Large intestine (tissue), 3 donors: ENCODE measurements at regions not wholly inside any gene's neighbourhood (a gene's known extent, or its start where the extent isn't known, plus 50 kb on each side); places are given as distances from the start of the nearest gene placed in this dataset.

Experiments used
- DNase-seq, 2 donors: peaks; one replicate each; pipeline versions ENCODE4 v3.0.0 to v3.0.0-alpha.2; 2013
- H3K27ac ChIP-seq: one replicate; pipeline ENCODE4 v1.5.1; 2013; ENCODE audit warnings: low read length
- H3K27me3 ChIP-seq: 2 replicates; pipeline ENCODE4 v1.6.1; 2013; ENCODE audit warnings: low read length; ENCODE audit not compliant: control insufficient read depth, insufficient read depth
- H3K36me3 ChIP-seq: 2 replicates; pipeline ENCODE4 v1.6.1; 2013; ENCODE audit warnings: low read length; ENCODE audit not compliant: control insufficient read depth, insufficient read depth
- H3K4me1 ChIP-seq: one replicate; pipeline ENCODE4 v1.6.1; 2013; ENCODE audit warnings: low read length; ENCODE audit not compliant: control insufficient read depth, insufficient read depth
- H3K4me3 ChIP-seq: one replicate; pipeline ENCODE4 v1.5.1; 2013; ENCODE audit warnings: low read length
- H3K9me3 ChIP-seq: one replicate; pipeline ENCODE4 v1.6.1; 2013; ENCODE audit warnings: mild to moderate bottlenecking, low read depth, low read length, moderate library complexity; ENCODE audit not compliant: control insufficient read depth
- WGBS: methylation state at CpG from one replicate; pipeline ENCODE4 v1.1.5; 2013; ENCODE audit warnings: low lambda C conversion rate; ENCODE audit not compliant: insufficient coverage; 5-methylcytosine and 5-hydroxymethylcytosine counted together

DNA sequence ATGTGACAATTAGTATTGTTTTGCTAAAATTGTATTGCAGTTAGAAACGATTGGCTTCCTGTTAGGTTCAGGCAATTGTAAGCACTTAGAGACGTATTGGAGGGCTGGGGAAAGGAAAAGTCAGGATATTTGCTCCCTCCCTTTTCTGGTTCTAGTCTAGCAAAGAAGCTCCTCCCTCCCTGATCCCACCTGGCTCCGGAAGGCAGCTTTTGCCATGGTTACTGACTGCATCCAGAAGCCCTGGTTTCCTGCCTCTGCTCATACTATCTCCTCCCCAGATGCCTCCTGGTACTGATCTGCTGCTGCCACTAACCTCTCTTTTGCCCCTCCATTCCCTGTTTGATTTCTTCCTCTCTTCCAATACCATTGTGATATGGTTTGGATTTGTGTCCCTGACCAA, 275.9 kb downstream of the MREG start:
- H3K9me3 ChIP-seq = no peaks in the 10 kb centered on the region
- 80% methylated on average over 1 of the region's 3 CpGs for WGBS

DNA sequence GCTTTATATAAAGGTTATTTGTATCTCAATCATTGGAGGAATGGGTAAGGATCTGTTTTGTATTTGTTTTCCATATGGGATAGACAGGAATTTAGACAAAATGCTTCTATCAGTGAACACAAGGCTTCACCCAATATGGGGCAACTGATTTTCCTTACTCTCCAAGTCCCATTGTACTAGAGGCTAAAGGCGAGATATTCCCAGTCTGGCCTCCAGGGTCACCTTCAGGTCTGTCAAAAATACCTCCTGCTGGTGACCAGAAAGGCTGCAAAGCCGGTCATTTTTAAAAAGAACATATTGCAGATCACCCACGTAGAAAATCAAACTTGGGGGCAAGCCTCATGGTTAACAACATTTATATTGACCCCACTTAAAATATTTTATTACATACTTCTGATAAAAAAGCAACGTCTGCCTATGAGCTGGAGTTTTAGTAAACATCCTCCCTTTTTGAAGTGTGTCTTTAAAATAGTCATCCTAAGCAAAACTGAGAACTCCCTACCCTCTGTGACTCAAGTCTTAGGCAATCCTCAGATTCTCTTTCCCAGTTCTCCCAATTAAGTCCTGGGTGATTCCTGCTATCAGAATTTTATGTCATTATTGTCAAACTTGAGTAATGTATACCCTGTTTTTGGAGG, 276.6 kb downstream of the MREG start:
- no peak for DNase-seq
- no peaks in the 10 kb centered on the region for H3K4me1 ChIP-seq
- no peak overlapping the region for H3K27ac ChIP-seq
- H3K36me3 ChIP-seq = no peaks in the 10 kb centered on the region
- H3K9me3 ChIP-seq = no peaks in the 10 kb centered on the region
- WGBS = 52% methylated on average over 2 of the region's 4 CpGs
- H3K27me3 ChIP-seq = no peaks in the 10 kb centered on the region
- H3K4me3 ChIP-seq = no peak overlapping the region

More for the DNA sequence above, 275.9 kb downstream of the MREG start:
- H3K4me3 ChIP-seq = no peak overlapping the region
- no peak for DNase-seq
- H3K36me3 ChIP-seq = no peaks in the 10 kb centered on the region
- H3K27me3 ChIP-seq = no peaks in the 10 kb centered on the region
- H3K4me1 ChIP-seq = no peaks in the 10 kb centered on the region
- H3K27ac ChIP-seq = no peak overlapping the region

DNA sequence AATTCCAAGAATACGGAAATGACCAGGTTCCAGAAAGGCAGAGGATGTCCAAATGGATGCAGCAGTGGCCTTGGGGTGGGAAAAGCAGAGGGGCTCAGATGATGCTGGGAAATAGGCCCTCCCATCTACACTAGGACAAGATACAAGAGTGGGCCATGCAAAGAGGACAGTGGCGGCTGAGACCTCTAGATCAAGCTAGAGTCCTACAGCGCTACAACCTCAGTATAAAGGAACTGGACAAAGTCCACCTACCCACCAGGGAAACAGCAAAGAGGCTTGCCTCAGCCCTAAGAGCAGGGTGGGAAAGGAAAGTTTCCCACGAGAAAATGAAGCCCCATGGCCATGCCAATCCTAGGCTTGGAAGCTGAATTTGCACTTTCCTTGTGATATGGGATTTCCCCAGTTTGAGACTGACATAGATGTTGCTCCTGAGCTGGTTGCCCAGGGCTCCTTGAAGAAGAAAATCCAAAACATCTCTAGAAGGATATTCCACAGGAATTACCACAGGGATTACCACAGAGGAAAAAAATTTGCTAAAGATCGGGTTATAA, 282.2 kb downstream of the MREG start:
- Histone ChIP-seq H3K9me3 (no peaks in the 10 kb centered on the region), H3K27ac (no peak overlapping the region), H3K4me3 (no peak overlapping the region), H3K4me1 (no peaks in the 10 kb centered on the region), H3K36me3 (no peaks in the 10 kb centered on the region), H3K27me3 (no peaks in the 10 kb centered on the region)
- no CpG with 5 or more reads among the region's 5 CpGs for WGBS
- DNase-seq = no peak

DNA sequence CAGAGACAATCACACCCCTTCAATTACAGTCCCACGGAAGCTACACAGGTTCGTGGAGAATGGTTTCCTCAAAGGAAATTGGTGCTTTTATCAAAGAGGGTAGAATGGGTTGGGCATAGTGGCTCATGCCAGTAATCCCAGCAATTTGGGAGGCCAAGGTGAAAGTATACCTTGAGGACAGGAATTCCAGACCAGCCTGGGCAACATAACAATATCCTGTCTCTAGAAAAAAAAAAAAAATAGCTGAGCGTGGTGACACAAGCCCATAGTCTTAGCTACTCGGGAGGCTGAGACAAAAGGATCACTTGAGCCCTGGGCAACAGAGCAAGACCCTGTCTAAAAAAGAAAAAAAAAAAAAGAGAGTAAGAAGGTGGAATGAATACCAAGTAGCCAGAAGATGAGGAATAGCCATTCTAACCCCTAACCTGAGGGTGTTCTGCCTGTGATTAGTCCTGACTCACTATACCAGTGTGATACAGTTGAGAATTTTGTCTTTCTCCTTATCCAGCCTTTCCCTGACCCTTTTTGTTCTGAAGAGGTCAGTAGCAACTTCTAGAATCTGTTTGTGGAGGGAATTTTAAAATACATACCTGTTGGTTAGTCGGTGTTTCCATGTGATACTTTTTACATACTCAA, 283.2 kb downstream of the MREG start:
- WGBS = 95% methylated on average over 2 of the region's 5 CpGs
- H3K27me3 ChIP-seq = no peaks in the 10 kb centered on the region
- no peaks in the 10 kb centered on the region for H3K9me3 ChIP-seq
- H3K4me1 ChIP-seq = no peaks in the 10 kb centered on the region
- no peak overlapping the region for H3K27ac ChIP-seq
- no peak overlapping the region for H3K4me3 ChIP-seq
- H3K36me3 ChIP-seq = no peaks in the 10 kb centered on the region
- DNase-seq = no peak

DNA sequence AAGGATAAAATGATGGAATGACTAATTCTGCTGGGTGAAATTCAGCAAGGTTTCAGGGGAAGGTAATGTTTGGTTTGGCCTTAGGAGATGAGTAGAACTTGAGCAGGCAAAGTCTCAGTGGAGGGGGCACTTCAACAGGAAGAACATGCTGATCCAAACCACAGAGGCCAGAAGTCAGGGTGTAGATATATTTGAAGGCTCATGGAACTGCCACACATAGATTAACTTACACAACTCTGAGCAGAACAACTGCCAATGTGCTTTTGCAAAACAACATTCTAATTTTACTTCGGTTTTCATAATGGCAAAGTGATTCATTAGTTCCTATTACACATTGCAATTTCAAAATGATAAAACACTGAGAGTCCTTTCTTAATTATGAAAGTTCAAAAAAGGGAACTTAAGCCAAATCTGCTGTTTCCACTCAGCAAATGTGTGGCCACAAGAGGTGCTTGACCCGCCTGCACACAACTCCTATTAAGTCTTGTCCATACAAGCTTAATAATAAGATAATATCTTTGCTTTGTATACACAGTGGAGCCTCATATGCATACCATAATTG, 284.8 kb downstream of the MREG start:
- 71% methylated on average over 1 of the region's 2 CpGs for WGBS
- Histone ChIP-seq H3K27ac (no peak overlapping the region), H3K36me3 (no peaks in the 10 kb centered on the region), H3K4me3 (no peak overlapping the region), H3K9me3 (no peaks in the 10 kb centered on the region), H3K4me1 (no peaks in the 10 kb centered on the region), H3K27me3 (no peaks in the 10 kb centered on the region)
- DNase-seq = no peak

DNA sequence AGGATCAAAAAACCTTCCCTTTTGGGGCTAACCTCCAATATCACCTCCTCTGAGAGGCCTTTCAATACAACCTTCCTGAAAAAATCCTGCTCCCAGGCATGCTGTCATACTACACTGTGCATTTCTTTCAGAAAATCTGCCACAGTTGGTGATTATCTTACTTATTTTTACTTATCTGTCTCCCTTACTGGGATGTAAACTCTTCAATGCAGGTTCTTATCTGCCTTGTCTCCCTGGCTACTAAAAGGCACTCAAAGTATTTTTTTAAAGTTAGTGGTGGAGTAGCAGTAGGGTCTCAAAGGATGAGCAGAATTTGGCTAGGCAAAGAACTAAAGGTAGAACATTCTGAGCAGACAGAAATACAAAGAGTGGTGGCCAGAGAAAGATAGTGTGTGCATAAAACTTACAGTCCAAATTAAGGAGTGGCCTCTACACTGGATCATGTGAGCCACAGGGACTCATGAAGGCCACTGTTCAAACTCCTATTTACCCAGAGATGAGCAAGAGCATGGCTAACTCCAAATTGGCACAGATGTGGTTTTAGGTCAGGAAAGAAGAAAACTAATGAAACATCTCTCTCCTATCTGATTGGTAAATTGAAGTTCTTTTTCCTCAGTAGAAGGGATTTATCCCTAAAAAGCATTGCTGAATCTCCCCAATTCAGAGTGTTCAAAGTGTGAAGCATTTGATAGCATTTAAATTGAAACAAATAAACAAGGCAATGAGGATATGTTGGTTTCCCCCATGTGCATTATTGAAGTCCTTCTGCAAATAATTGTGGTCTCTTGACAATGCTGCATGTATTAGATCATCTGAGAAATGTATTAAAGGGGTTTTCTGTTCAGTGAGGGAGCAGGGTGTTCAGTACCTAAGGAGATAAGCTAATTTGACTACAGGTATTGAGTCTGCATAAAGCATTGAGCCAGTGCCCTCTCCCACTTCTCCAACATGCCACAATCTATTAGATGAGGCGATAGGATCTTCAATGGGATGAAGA, 285.5 kb downstream of the MREG start:
- no CpG with 5 or more reads among the region's 1 CpG for WGBS
- H3K27me3 ChIP-seq = no peaks in the 10 kb centered on the region
- H3K9me3 ChIP-seq = no peaks in the 10 kb centered on the region
- H3K27ac ChIP-seq = no peak overlapping the region
- H3K36me3 ChIP-seq = no peaks in the 10 kb centered on the region
- DNase-seq = no peak
- H3K4me3 ChIP-seq = no peak overlapping the region
- no peaks in the 10 kb centered on the region for H3K4me1 ChIP-seq

DNA sequence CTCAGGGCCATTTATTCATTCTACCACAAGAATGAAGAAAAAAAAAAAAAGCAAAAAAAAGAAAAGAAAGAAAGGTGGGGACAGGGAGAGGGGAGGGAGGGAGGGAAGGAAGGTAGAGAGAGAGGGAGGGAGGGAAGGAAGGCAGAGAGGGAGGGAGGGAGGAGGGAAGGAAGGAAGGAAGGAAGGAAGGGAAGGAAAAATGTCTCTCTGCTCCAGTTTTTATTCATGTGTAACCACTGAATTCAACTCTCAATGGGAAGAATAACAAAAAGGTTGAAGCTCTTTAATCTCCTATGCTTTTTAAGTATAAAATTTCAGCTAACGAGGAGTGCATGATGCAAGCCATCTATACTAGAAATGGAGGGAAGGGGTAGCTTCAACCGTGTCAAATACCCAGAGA, 287.3 kb downstream of the MREG start:
- H3K27ac ChIP-seq = no peak overlapping the region

DNA sequence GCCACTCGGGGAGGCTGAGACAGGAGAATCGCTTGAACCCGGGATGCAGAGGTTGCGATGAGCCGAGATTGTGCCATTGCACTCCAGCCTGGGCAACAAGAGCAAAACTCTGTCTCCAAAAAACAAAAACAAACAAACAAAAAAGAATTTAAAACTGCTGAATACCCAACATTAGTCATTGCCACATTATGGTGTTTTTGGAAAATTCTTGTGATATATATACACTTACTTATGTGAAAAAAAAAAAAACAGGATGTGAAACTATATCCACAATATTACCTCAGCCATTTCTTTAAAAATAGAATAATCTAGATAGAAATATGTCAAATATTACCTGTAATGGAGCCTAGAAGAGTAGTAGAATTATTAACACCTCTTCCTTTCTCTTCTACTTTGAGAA, 288.3 kb upstream of the FN1 start:
- Histone ChIP-seq H3K27ac (no peak overlapping the region), H3K36me3 (no peaks in the 10 kb centered on the region), H3K4me3 (no peak overlapping the region), H3K27me3 (no peaks in the 10 kb centered on the region), H3K9me3 (no peaks in the 10 kb centered on the region), H3K4me1 (no peaks in the 10 kb centered on the region)
- WGBS = no CpG with 5 or more reads among the region's 5 CpGs
- no peak for DNase-seq

More for the DNA sequence above, 287.3 kb downstream of the MREG start:
- H3K27me3 ChIP-seq = no peaks in the 10 kb centered on the region
- H3K9me3 ChIP-seq = no peaks in the 10 kb centered on the region
- no peaks in the 10 kb centered on the region for H3K4me1 ChIP-seq
- no peaks in the 10 kb centered on the region for H3K36me3 ChIP-seq
- WGBS = 80% methylated on average over 1 of the region's 2 CpGs
- no peak for DNase-seq
- H3K4me3 ChIP-seq = no peak overlapping the region

DNA sequence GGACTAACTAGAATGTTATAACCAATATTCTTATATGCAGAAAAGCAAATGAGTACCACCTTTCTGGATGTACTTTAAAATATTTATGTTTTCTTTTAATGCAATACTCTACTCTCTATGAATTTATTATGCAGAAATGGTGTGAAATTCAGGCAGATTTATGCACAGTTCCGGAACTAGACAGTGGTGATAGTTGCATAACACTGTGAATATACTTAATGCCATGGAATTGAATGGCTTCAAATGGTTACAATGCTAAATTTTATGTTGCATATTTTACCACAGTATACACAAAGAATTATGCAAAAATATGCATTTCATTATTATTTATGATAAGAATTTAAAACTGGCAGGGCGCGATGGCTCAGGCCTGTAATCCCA, 287.8 kb upstream of the FN1 start:
- DNase-seq = no peak
- H3K27me3 ChIP-seq = no peaks in the 10 kb centered on the region
- WGBS = no CpG with 5 or more reads among the region's 3 CpGs
- no peak overlapping the region for H3K4me3 ChIP-seq
- no peaks in the 10 kb centered on the region for H3K4me1 ChIP-seq
- no peak overlapping the region for H3K27ac ChIP-seq
- H3K9me3 ChIP-seq = no peaks in the 10 kb centered on the region
- H3K36me3 ChIP-seq = no peaks in the 10 kb centered on the region

DNA sequence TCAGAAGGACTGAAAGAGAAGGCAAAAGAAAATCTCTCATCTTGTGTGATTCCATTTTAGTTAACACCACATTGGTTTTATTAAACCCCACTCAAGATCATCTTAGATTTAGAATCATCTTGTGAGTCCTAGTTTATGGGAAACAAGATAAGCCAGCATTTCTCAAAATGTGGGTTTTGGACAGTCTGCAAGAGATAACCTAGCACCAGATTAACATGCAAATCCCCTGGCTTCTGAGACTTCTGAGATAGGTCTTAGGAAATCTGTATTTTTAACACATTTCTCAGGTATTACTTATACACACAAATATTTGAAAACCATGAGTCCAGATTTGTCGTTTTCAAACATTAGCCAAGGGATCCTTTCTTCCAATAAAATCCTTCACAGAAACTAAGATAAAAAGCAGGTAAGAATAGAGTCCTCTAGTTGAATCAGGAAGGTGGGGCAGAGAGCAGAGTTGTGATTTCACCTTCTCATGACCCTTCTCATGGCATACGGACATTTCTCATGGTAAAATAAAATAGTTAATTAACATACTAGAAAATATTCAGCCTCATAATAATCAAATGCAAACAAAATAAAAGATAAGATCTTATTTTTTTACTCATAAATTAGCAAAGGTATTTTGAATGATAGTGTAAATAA, 287.2 kb upstream of the FN1 start:
- H3K36me3 ChIP-seq = no peaks in the 10 kb centered on the region
- H3K4me1 ChIP-seq = no peaks in the 10 kb centered on the region
- 60% methylated on average over 1 of the region's 2 CpGs for WGBS
- no peak for DNase-seq
- no peak overlapping the region for H3K4me3 ChIP-seq
- H3K27ac ChIP-seq = no peak overlapping the region
- H3K9me3 ChIP-seq = no peaks in the 10 kb centered on the region
- H3K27me3 ChIP-seq = no peaks in the 10 kb centered on the region
